GM19043 (cell line): ENCODE measurements at regions not wholly inside any gene's neighbourhood (a gene's known extent, or its start where the extent isn't known, plus 50 kb on each side); places are given as distances from the start of the nearest gene placed in this dataset.

Experiments used
- ATAC-seq: cut with Tn5 transposase; IDR thresholded peaks from one replicate; pipeline ENCODE4 v1.9.1; 2021; ENCODE audit warnings: low read depth; ENCODE audit not compliant: unreplicated experiment

DNA sequence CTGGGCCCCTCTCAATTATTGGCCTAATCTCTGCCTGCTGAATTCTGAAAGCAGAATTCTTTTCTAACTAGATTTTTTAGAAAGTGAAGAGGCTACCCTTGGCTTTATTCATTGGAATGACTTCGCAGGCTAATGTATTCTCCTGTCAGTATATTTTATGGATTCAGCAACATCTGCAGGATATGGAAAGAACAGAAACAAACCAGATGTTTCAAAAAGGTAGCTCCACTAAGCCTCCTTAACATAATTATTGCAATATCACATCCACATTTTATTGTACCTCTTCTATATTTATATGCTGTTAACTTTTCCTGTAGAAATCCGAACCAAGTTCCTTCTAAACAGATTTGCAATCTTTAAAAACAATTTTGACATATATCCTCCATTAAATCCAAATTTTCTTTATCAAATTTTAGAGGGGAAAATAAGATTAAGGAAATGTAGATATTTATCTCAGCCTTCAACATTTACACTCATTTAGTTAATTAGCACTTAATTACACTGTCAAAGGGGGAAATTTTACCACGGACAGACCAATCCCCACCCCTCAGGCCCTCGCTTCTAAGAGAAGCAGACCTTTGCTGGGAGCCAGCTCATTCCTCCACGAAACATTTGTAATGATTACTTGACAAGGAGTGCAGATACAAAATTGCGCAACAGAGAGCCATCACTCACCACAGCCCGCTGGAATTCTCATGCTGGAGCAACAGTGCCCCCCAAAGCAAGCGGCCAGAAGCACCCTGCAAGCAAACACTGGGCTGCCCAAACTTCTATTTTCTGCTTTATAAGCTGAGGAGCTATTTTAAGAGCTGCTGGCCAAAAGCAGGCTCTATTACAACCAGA, 253.4 kb downstream of the ETAA1 start:
- ATAC-seq = no peak

GRCh38 chr2:67651565-67651964, 254.4 kb downstream of the ETAA1 start:
- no peak for ATAC-seq

- no peak for ATAC-seq
These were observed 255.5 kb downstream of the ETAA1 start for GRCh38 chr2:67652679-67653078.

- no peak for ATAC-seq
These were observed 259.7 kb downstream of the ETAA1 start for GRCh38 chr2:67656875-67657274.

DNA sequence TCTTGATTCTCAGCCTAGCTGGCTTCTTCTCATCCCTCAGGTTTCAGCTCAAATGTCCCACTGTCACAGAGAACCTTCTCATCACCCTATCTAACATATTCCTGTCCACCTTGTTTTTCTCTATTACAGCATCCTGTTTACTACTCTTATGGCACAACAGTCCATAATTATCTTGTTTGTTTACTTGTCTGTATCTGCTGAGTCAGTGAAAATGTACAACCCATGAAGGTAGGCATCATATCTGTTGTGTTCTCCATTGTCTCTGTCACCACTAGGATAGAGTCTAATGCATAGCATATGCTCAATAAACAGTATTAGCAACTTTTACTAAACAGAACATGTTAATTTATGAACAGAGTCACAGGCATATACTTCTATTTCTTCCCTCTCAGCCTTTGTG, 261.7 kb downstream of the ETAA1 start:
- no peak for ATAC-seq

DNA sequence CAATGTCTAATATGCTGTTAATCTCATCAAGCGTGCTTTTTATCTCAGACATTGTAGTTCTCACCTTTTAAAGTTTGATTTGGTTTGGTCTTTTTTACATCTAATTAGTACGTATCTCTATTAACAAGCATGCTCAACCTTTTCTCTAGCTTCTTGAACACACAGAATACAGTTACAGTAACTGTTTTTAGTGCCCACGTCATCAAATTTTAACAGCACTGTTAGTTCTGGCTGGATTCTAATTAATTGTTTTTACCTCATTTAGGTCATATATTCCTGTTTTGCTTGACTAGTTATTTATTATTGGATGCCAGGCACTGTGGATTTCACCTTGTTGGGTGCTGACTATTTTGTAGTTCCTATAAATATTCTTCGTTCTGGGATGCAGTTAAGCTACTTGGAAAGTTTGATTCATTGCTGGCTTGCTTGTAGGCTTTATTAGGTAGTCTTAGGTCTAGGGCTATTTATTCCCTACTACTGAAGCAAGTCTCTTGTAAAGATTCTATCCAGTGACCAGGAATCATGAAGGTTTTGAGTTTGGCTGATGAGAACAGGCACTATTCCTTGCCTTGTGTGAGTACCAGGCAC, 263.0 kb downstream of the ETAA1 start:
- ATAC-seq = no peak

DNA sequence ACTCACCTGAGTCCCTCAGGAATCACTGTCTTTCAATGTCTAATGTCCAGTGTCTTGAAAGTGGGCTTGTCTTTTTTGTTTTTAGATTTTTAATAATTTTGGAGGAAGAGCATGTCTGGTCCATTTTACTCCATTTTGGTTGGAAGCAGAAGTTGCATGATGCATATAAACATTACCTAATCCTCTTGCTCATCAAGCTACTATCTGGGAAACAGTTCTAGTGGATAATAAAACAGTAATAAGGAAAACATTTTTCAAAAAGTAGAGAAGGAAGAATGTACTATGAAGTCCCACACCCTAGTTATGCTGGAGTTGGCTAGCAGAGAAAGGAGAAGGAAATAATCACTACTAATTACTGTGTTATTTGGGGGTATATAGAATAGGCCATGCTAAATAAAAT, 263.7 kb downstream of the ETAA1 start:
- ATAC-seq = no peak

GRCh38 chr2:67662222-67662621, 265.1 kb downstream of the ETAA1 start:
- no peak for ATAC-seq

DNA sequence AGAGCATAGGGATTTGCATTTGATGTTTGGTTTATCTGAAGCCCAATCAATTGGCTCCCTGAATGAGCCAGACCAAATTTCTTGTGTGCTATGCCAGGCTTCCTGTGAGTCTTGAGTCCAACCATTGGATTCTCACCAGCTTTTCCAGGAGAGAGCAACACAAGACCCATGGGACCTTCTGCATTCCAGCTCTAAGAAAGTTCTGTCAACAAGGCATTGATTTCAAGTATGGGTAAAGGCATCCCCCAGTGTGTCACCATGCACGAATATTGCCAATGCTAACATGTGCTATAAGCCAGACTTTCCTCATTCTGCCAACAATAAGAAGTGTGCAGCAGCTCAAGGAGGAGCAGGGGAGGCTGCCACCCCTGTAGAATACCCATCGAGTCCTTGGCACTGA, 266.6 kb downstream of the ETAA1 start:
- ATAC-seq = no peak

DNA sequence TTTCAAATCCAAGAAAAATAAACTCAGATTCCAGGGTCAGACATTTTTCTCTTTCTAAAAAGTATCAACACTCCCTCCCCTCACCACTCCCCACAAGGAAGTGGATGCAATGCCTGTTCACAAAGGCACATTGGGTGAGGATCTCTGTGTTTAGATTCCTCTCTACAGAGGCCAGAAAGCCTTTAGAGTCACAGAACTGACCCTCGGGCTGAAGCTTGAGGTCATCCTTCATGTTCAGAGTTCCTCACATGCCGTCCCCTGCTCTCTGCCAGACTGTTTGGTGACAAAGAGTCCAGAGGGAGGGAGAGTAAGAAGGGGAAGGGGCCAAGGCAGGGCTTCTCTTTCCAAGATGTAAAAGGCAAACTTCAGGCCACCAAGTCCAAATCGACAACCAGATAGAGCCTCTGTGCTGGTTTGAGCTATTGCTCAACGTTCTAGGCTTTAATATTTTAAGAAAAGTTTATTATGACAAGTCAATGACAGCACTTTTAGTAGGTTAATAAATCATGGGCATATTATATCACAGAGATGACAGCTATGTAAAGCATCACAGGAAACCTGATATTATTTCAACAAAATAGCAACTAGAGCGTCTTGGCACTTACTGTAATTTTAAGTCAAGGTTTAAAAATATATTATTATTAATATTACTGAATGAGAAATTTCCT, 269.4 kb downstream of the ETAA1 start:
- ATAC-seq = no peak

DNA sequence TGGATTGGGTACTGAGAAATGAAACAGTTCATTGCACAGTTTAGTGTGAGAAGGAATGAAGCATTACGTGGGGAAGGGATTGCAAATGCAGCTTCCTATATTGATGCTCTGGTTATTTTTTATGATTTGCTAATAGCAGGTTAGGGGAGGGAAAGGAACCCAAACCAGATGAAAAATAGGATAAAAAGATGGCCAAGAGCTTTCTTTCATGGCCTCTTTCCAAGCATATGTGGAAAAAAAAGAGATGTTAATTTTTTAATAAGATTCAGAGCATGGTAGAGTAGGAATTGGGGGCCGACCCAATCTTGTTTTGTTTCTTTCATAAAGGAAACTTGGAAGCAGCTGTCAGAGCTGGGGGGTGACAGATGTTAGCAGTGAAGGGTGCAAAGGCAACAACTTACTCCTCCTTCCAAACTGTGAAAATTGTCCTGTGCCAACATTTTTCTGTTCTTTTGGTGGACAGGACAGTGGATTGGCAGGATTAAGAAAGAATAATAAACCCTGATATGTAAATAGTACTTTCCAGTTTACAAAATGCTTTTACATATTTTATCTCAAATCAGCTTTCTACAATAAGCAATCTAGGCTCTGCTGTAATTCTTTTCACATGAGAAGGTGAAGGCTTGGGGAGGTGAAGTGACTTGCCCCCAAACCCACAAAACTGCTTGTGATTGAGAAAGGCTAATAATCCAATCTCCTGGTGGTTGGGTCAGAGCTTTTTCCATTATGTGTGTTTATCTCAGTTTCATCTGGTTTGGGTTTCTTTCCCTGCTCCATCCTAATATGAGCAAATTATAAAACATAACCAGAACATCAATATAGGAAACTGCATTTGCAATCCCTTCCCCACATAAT, 270.1 kb downstream of the ETAA1 start:
- ATAC-seq = no peak

DNA sequence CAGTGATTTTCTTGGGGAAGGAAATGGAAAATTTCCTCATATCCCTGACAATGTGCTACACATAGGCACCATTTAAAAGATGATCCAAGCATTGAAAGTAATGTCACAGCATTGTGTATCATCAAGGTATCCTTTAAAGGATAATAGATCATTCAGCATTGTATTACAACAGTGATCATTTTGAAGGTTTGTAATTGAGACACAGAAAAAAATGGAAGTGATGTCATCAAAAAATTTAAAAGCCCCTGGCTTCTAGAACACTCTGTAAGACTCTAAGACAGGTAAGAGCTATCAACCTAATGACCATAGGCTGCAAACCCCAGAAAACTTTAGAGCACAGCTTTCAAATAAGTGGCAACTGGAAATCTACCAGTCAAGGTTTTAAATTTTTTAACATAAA, 271.4 kb downstream of the ETAA1 start:
- no peak for ATAC-seq

DNA sequence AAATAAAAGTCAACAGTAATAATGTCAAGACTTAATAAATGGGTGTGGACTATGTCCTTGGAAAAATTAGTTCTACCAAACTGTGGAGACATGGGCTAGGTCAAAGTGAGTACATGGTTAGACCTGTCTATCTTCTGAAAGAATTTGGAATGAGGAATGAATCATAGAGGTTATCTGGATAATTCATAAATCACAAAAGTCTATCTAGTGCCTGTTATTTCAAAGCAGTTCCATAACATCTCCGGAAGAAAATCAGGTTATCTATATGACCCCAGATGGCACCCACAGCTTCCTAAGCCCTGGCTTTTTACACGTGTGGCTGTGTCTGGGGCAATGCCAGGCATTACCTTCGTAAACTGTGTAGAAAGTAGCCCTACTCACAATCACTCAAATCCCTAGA, 272.0 kb downstream of the ETAA1 start:
- ATAC-seq = no peak

DNA sequence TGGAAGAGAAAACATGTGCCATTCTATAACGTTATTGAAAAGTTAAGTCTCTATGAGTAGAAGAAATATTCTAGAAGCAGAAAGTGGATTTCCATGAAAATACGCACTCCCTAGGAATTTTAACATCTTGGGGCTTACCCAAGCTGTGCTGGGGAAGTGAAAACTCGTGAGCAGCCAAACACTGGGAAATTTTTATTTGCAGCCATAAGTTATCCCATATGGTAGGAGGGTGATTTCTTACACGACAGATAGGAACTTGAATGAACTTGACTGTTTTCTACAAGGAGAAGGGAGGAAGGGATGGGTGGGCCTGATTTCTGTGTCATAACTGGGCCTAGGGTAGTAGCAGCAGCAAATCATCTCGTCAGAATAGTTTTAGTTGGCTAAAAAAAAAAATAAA, 272.6 kb downstream of the ETAA1 start:
- no peak for ATAC-seq

- no peak for ATAC-seq
These were observed 273.6 kb downstream of the ETAA1 start for GRCh38 chr2:67670747-67671183.

GRCh38 chr2:67671464-67672450, 274.6 kb downstream of the ETAA1 start:
- ATAC-seq = no peak

- no peak for ATAC-seq
These were observed 277.5 kb downstream of the ETAA1 start for GRCh38 chr2:67674668-67675067.

DNA sequence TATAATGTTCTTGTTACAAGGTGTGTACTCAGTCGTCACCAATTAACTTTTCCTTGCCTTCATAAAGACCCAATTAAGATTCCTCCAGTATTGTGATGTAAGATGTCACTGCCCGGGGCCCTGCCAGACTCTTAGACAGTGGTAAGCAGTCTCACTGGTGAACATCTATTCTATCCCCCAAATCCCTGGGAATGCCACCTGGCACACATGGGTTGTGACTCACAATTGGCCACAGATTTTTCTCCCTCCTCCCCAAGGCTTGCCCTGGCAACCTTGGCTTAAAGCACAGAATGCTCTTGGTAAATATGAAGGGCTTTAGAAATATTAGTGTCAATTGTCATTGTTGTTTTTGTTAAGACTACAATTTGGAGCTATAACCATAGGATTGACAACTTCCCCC, 287.9 kb downstream of the ETAA1 start:
- ATAC-seq = no peak

DNA sequence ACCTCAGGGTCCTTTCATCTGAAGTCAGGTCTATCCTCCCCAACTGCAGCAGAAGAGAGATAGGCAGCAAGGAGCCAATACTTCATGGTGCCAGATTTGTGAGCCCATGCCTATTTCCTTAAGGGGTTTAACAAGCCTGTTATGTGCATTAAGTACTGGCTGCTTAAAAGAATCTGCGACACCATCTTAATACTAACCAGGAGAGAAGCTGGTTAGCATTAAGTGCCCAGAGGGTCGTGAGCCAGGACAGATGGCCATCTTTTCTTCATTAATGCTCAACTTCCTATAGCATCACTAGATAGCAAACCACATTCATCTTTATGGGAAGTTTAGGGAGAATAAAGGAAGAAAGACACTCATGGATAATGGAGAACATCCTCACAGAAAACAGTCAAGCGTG, 289.1 kb downstream of the ETAA1 start:
- ATAC-seq = no peak

DNA sequence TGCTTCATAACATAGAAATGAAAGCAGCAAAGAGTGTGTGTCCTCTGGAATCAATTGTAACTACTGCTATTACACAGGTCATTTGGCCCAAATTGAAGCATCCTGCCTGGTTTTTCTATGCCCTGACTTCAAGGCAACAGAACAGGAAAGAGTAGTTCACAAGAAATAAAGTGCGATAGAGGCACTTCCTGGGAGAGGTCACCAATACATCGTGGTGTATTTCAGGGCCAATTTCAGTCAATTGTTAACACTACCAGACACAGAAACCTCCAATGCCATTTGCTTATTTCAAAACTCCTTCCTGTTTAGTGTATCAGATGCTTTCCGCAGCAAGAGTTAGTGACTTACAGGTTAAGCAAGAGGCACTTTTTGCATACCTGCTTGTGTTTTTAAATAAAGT, 292.1 kb downstream of the ETAA1 start:
- no peak for ATAC-seq
